NCI-H2107 treated with DMSO at 0.1 percent for 48 hours (cell line): ENCODE measurements at regions not wholly inside any gene's neighbourhood (a gene's known extent, or its start where the extent isn't known, plus 50 kb on each side); places are given as distances from the start of the nearest gene placed in this dataset.
"Not testable (repeated sequence)": the region's sequence is repeated elsewhere in the genome, so short reads cannot be mapped to it uniquely, and the experiment has no call there.

Experiments used
- DNase-seq: peaks from one replicate; lab custom pipeline; 2025; ENCODE audit not compliant: unreplicated experiment; lab: John Stamatoyannopoulos, UW

GRCh38 chr2:149877913-149878312, 290.3 kb upstream of the MMADHC start:
- no peak for DNase-seq

- no peak for DNase-seq
These were observed 289.5 kb upstream of the MMADHC start for GRCh38 chr2:149877074-149877473.

- DNase-seq: no peak
These were observed 286.4 kb upstream of the MMADHC start for GRCh38 chr2:149873936-149874335.

GRCh38 chr2:149872638-149873150, 285.1 kb upstream of the MMADHC start:
- no peak for DNase-seq

GRCh38 chr2:149872041-149872440, 284.5 kb upstream of the MMADHC start:
- DNase-seq: no peak

- no peak for DNase-seq
These were observed 283.7 kb upstream of the MMADHC start for GRCh38 chr2:149871091-149871885.

GRCh38 chr2:149863227-149863626, 275.7 kb upstream of the MMADHC start:
- DNase-seq: no peak

- DNase-seq: no peak
These were observed 273.5 kb upstream of the MMADHC start for GRCh38 chr2:149861034-149861433.

- DNase-seq: no peak
These were observed 272.8 kb upstream of the MMADHC start for GRCh38 chr2:149860276-149860921.

GRCh38 chr2:149858901-149859634, 271.5 kb upstream of the MMADHC start:
- DNase-seq: no peak

GRCh38 chr2:149858216-149858615, 270.6 kb upstream of the MMADHC start:
- no peak for DNase-seq

- DNase-seq: no peak
These were observed 269.8 kb upstream of the MMADHC start for GRCh38 chr2:149857344-149857743.

- not testable (repeated sequence) for DNase-seq
These were observed 268.3 kb upstream of the MMADHC start for GRCh38 chr2:149855859-149856258.

GRCh38 chr2:149849591-149849990, 262.0 kb upstream of the MMADHC start:
- no peak for DNase-seq

GRCh38 chr2:149849136-149849535, 261.6 kb upstream of the MMADHC start:
- DNase-seq: no peak

GRCh38 chr2:149841396-149841795, 253.8 kb upstream of the MMADHC start:
- no peak for DNase-seq

GRCh38 chr2:149832324-149832723, 244.7 kb upstream of the MMADHC start:
- no peak for DNase-seq

GRCh38 chr2:149828520-149829210, 241.1 kb upstream of the MMADHC start:
- no peak for DNase-seq

GRCh38 chr2:149827585-149828126, 240.1 kb upstream of the MMADHC start:
- DNase-seq: no peak

GRCh38 chr2:149826471-149827125, 239.0 kb upstream of the MMADHC start:
- no peak for DNase-seq
